OCI-LY7 (cell line): ENCODE measurements at regions not wholly inside any gene's neighbourhood (a gene's known extent, or its start where the extent isn't known, plus 50 kb on each side); places are given as distances from the start of the nearest gene placed in this dataset.

Experiments
- EZH2phosphoT487 ChIP-seq: fragments of 200-600 bp; sonication (generic); IDR thresholded peaks from 2 replicates; pipeline ENCODE4 v1.6.1; 2018; ENCODE audit warnings: low read depth, borderline replicate concordance, mild to moderate bottlenecking, mixed run types, antibody characterized with exemption, low read length, moderate library complexity, mixed read lengths
- TF ChIP-seq, protein P1 (sequence below): fragments of 200-600 bp; sonication (generic); conservative IDR thresholded peaks from 2 replicates; pipeline ENCODE4 v1.5.1; 2014; ENCODE audit warnings: mild to moderate bottlenecking, antibody characterized with exemption, low read length, moderate library complexity, mixed read lengths

DNA sequence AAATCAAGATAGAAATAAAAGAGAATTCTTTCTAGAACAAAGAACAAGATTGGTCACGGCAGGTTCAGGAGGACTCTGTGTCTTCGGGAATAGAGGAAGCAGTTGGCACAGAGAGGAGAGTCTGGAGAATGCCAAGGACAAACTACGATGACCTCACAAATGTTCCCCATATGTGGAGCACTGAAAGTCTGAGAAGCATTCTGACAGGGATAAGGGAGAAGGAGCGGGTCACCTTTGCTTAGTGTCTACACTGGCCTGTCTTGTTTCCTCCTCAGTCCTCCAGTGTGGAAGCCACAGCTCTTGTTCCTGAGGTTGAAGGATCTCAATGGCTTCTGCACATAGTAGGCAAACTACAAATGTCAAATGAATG lies 338.8 kb downstream of the MYCN start:
- TF ChIP-seq, protein P1, sequence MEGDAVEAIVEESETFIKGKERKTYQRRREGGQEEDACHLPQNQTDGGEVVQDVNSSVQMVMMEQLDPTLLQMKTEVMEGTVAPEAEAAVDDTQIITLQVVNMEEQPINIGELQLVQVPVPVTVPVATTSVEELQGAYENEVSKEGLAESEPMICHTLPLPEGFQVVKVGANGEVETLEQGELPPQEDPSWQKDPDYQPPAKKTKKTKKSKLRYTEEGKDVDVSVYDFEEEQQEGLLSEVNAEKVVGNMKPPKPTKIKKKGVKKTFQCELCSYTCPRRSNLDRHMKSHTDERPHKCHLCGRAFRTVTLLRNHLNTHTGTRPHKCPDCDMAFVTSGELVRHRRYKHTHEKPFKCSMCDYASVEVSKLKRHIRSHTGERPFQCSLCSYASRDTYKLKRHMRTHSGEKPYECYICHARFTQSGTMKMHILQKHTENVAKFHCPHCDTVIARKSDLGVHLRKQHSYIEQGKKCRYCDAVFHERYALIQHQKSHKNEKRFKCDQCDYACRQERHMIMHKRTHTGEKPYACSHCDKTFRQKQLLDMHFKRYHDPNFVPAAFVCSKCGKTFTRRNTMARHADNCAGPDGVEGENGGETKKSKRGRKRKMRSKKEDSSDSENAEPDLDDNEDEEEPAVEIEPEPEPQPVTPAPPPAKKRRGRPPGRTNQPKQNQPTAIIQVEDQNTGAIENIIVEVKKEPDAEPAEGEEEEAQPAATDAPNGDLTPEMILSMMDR, result no peak
- no peak for TF ChIP-seq EZH2phosphoT487
